Activated CD8-positive, alpha-beta T cell treated with anti-CD3 and anti-CD28 coated beads for 36 hours (primary cell): ENCODE measurements at regions not wholly inside any gene's neighbourhood (a gene's known extent, or its start where the extent isn't known, plus 50 kb on each side); places are given as distances from the start of the nearest gene placed in this dataset.

Source experiments
- ATAC-seq: fragments of 200-7000 bp; cut with Tn5 transposase; one replicate; pipeline ENCODE4 v1.10.0; 2021; ENCODE audit warnings: mild to moderate bottlenecking, moderate library complexity
- CTCF ChIA-PET: fragments of 350-600 bp; sonication (Branson Sonifier 250); formaldehyde crosslinking; loops from one replicate; lab custom pipeline; 2021; ENCODE audit warnings: antibody characterized with exemption; lab: Charles Lee
- POLR2A ChIA-PET: fragments of 350-600 bp; sonication (Branson Sonifier 250); formaldehyde crosslinking; loops from one replicate; lab custom pipeline; 2021; ENCODE audit warnings: antibody characterized with exemption; lab: Charles Lee
- DNase-seq: peaks from one replicate; pipeline ENCODE4 v3.0.0-alpha.2; 2020
- H3K27ac Mint-ChIP-seq: one replicate; pipeline ENCODE4 v1.8.0; 2021; ENCODE audit warnings: mild to moderate bottlenecking, mixed read lengths
- H3K27me3 Mint-ChIP-seq: one replicate; pipeline ENCODE4 v1.8.0; 2021; ENCODE audit warnings: mixed read lengths
- H3K36me3 Mint-ChIP-seq: one replicate; pipeline ENCODE4 v1.8.0; 2021; ENCODE audit warnings: low read depth, mixed read lengths
- H3K4me1 Mint-ChIP-seq: one replicate; pipeline ENCODE4 v1.8.0; 2021; ENCODE audit warnings: low read depth, mixed read lengths
- H3K4me3 Mint-ChIP-seq: one replicate; pipeline ENCODE4 v1.8.0; 2021; ENCODE audit warnings: mild to moderate bottlenecking, moderate library complexity, mixed read lengths
- H3K9me3 Mint-ChIP-seq: one replicate; pipeline ENCODE4 v1.8.0; 2021; ENCODE audit warnings: mixed read lengths
- intact Hi-C: fragments of 100-400 bp; cut with micrococcal nuclease; formaldehyde crosslinking; loops from one replicate; pipeline ENCODE4 v1.10.0; 2022
- TF ChIP-seq, protein P1 (sequence below): fragments of 200-600 bp; IDR thresholded peaks from one replicate; pipeline ENCODE4 v1.8.0; 2022; ENCODE audit warnings: antibody characterized with exemption, mild to moderate bottlenecking

DNA sequence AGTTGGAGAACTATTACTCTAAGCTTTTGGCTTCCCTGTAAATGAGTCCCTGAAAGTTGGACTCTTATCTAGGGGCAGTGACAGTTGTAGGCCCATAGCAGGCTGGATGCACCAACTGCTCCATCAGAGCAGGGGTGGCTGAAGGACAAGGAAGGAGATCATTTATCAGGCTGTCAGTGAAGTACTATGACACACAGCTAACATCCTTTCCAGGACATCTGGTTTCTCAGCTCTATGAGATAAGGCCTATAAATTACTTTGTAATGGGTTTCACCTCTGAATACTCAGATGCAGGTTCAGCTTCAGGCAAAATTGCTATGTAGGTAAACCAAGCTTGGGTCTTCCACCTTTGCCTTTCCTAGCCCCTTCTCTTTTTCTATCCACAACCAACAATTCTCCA lies 468.5 kb downstream of the KIF16B start:
- no peaks in the 10 kb centered on the region for H3K4me1 Mint-ChIP-seq
- DNase-seq (no peak), ATAC-seq (no peak)
- no peaks in the 10 kb centered on the region for H3K36me3 Mint-ChIP-seq
- TF ChIP-seq, protein P1, sequence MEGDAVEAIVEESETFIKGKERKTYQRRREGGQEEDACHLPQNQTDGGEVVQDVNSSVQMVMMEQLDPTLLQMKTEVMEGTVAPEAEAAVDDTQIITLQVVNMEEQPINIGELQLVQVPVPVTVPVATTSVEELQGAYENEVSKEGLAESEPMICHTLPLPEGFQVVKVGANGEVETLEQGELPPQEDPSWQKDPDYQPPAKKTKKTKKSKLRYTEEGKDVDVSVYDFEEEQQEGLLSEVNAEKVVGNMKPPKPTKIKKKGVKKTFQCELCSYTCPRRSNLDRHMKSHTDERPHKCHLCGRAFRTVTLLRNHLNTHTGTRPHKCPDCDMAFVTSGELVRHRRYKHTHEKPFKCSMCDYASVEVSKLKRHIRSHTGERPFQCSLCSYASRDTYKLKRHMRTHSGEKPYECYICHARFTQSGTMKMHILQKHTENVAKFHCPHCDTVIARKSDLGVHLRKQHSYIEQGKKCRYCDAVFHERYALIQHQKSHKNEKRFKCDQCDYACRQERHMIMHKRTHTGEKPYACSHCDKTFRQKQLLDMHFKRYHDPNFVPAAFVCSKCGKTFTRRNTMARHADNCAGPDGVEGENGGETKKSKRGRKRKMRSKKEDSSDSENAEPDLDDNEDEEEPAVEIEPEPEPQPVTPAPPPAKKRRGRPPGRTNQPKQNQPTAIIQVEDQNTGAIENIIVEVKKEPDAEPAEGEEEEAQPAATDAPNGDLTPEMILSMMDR = no peak
- POLR2A ChIA-PET = no interaction called here
- H3K27ac Mint-ChIP-seq = no peak overlapping the region
- H3K4me3 Mint-ChIP-seq = no peak overlapping the region
- CTCF ChIA-PET = no interaction called here
- H3K9me3 Mint-ChIP-seq = peaks cover 4% of the 10 kb centered on the region
- no peaks in the 10 kb centered on the region for H3K27me3 Mint-ChIP-seq
- intact Hi-C loops = no loop called here
